ACHN (cell line): ENCODE measurements at regions not wholly inside any gene's neighbourhood (a gene's known extent, or its start where the extent isn't known, plus 50 kb on each side); places are given as distances from the start of the nearest gene placed in this dataset.

Experiments
- DNase-seq: peaks from one replicate; pipeline ENCODE4 v3.0.0-alpha.2; 2015
- in situ Hi-C: cut with HindIII; loops from 2 replicates; pipeline ENCODE4 v1.10.0; 2017; ENCODE audit warnings: low sequenced_read_pairs, low pct_ligation_motif_present, low pct_unique_long_range_greater_than_20kb

DNA sequence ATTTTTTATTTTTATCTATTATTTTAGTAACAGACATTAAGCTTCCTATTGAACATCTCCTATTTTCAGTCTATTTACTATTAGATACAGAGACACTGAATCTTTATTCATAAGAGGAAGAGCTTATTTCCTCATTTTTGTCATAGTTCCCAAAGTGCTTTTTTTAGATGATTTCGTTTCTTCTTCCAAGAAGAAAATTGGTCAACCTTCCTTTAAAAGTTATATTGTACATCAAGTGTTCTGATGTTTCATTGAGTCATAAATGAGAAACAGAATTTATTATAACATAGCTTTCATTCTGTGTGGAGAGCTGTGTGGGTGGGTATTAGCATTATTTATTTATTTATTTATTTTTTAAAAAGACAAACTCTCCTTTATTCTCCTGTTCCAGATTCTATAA lies 50.6 kb upstream of the BACH1 start:
- DNase-seq: no peak
- in situ Hi-C loops: no loop called here
